Spleen (tissue), 7 donors: ENCODE measurements at regions not wholly inside any gene's neighbourhood (a gene's known extent, or its start where the extent isn't known, plus 50 kb on each side); places are given as distances from the start of the nearest gene placed in this dataset.

Experiments used
- POLR2A ChIP-seq, 3 donors: fragments of 450-650 bp; IDR thresholded peaks; one replicate each; pipeline ENCODE4 v1.5.1; 2017; ENCODE audit warnings: antibody characterized with exemption in 3 of 3, mild to moderate bottlenecking in 1 of 3
- POLR2AphosphoS5 ChIP-seq, 3 donors: sonication (generic); formaldehyde crosslinking; IDR thresholded peaks; one replicate each; pipeline ENCODE4 v1.5.1; 2017; ENCODE audit warnings: antibody characterized with exemption in 3 of 3
- TF ChIP-seq, protein P1 (sequence below), 11 experiments: fragments of 200-600 bp in 7 of 11; fragments of 450-650 bp in 4 of 11; sonication (generic) in 4 of 11; IDR thresholded peaks in 8 of 11; conservative IDR thresholded peaks in 3 of 11; 1 replicate in 7 of 11; 2 replicates in 4 of 11; pipeline versions ENCODE4 v1.4.0 to v1.8.0; 2016 to 2021; ENCODE audit warnings: antibody characterized with exemption in 11 of 11, inconsistent platforms in 4 of 11, mild to moderate bottlenecking in 1 of 11
- donor health status: DM: no; HTN: no; CAD: no; lungs with moderate emphysema.
- donor health status: DM: no; HTN: no; CAD: no.
- donor health status: DM: no; HTN: no; CAD: no.

DNA sequence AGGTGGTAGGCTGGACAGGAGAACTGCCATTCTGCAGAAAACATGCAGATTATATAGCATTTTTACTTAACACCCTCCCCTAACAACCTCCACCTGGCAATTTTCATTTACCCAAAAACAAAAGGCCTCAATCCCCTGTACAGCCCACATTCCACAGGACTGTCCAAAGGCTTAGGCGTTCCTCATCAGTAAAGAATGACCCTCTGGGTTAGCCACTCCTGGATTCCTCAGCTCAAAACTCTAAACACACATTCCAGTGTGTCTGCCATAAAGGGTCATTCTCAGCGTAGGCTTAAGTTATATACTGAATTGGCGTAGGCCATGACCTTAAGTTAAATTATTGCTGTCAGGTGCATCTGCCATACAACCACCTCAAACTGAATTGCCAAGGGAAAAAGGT lies 261.8 kb upstream of the CHAC2 start:
- TF ChIP-seq, protein P1, sequence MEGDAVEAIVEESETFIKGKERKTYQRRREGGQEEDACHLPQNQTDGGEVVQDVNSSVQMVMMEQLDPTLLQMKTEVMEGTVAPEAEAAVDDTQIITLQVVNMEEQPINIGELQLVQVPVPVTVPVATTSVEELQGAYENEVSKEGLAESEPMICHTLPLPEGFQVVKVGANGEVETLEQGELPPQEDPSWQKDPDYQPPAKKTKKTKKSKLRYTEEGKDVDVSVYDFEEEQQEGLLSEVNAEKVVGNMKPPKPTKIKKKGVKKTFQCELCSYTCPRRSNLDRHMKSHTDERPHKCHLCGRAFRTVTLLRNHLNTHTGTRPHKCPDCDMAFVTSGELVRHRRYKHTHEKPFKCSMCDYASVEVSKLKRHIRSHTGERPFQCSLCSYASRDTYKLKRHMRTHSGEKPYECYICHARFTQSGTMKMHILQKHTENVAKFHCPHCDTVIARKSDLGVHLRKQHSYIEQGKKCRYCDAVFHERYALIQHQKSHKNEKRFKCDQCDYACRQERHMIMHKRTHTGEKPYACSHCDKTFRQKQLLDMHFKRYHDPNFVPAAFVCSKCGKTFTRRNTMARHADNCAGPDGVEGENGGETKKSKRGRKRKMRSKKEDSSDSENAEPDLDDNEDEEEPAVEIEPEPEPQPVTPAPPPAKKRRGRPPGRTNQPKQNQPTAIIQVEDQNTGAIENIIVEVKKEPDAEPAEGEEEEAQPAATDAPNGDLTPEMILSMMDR (IDR thresholded peaks at IDR 0.05 in 8 of 11, conservative IDR thresholded peaks at IDR 0.05 in 3 of 11) = no peak
- TF ChIP-seq POLR2AphosphoS5 (IDR thresholded peaks at IDR 0.05) (no peak), POLR2A (IDR thresholded peaks at IDR 0.05) (no peak)
